ENCODE measurements at regions not wholly inside any gene's neighbourhood (a gene's known extent, or its start where the extent isn't known, plus 50 kb on each side); places are given as distances from the start of the nearest gene placed in this dataset.

- no peak overlapping the region for H3K9ac ChIP-seq (ENCODE audit: low read depth in 1 of 3, low read length in 3 of 3)
- no peaks in the 10 kb centered on the region for H3K27me3 ChIP-seq (ENCODE audit: control insufficient read depth in 3 of 3, insufficient read depth in 3 of 3, low read length in 3 of 3)
- H3K36me3 ChIP-seq (ENCODE audit: control insufficient read depth in 3 of 3, insufficient read depth in 3 of 3, low read length in 3 of 3) = no peaks in the 10 kb centered on the region
- H3K27ac ChIP-seq (ENCODE audit: low read depth, low read length) = no peak overlapping the region
- H3K4me1 ChIP-seq (ENCODE audit: control insufficient read depth in 3 of 3, insufficient read depth in 3 of 3, low read length in 3 of 3) = peaks cover 22 to 27% (median 27%) of the 10 kb centered on the region in 3 donors
- no peaks in the 10 kb centered on the region for H3K9me3 ChIP-seq (ENCODE audit: control insufficient read depth in 3 of 3, low read length in 3 of 3)
- H3K4me3 ChIP-seq (ENCODE audit: low read length in 3 of 3) = no peak overlapping the region
Observed at GRCh38 chr1:226816576-226816975, 53.8 kb upstream of the PSEN2 start.

- no peaks in the 10 kb centered on the region for H3K27me3 ChIP-seq (ENCODE audit: control insufficient read depth in 3 of 3, insufficient read depth in 3 of 3, low read length in 3 of 3)
- no peaks in the 10 kb centered on the region for H3K36me3 ChIP-seq (ENCODE audit: control insufficient read depth in 3 of 3, insufficient read depth in 3 of 3, low read length in 3 of 3)
- peak overlapping the region in 2 of 3 donors; percentile 0 to 18 for H3K4me3 ChIP-seq (ENCODE audit: low read length in 3 of 3)
- peaks cover 16 to 22% (median 21%) of the 10 kb centered on the region in 3 donors for H3K4me1 ChIP-seq (ENCODE audit: control insufficient read depth in 3 of 3, insufficient read depth in 3 of 3, low read length in 3 of 3)
- H3K27ac ChIP-seq (ENCODE audit: low read depth, low read length) = peak overlapping the region; percentile 90
- H3K9ac ChIP-seq (ENCODE audit: low read depth in 1 of 3, low read length in 3 of 3) = peak overlapping the region; percentile 47 to 66 (median 47)
- no peaks in the 10 kb centered on the region for H3K9me3 ChIP-seq (ENCODE audit: control insufficient read depth in 3 of 3, low read length in 3 of 3)
Observed at GRCh38 chr1:226814751-226815537, 55.5 kb upstream of the PSEN2 start.

- H3K36me3 ChIP-seq (ENCODE audit: control insufficient read depth in 3 of 3, insufficient read depth in 3 of 3, low read length in 3 of 3) = no peaks in the 10 kb centered on the region
- H3K9ac ChIP-seq (ENCODE audit: low read depth in 1 of 3, low read length in 3 of 3) = peak overlapping the region in 2 of 3 donors; percentile 47 to 66
- H3K27me3 ChIP-seq (ENCODE audit: control insufficient read depth in 3 of 3, insufficient read depth in 3 of 3, low read length in 3 of 3) = no peaks in the 10 kb centered on the region
- no peaks in the 10 kb centered on the region for H3K9me3 ChIP-seq (ENCODE audit: control insufficient read depth in 3 of 3, low read length in 3 of 3)
- H3K4me1 ChIP-seq (ENCODE audit: control insufficient read depth in 3 of 3, insufficient read depth in 3 of 3, low read length in 3 of 3) = peaks cover 16 to 22% (median 21%) of the 10 kb centered on the region in 3 donors
- peak overlapping the region; percentile 90 for H3K27ac ChIP-seq (ENCODE audit: low read depth, low read length)
- no peak overlapping the region for H3K4me3 ChIP-seq (ENCODE audit: low read length in 3 of 3)
Observed at GRCh38 chr1:226813671-226814591, 56.5 kb upstream of the PSEN2 start.

GRCh38 chr1:226810681-226811080 lies 59.7 kb upstream of the PSEN2 start:
- H3K9me3 ChIP-seq (ENCODE audit: control insufficient read depth in 3 of 3, low read length in 3 of 3) = no peaks in the 10 kb centered on the region
- no peaks in the 10 kb centered on the region for H3K27me3 ChIP-seq (ENCODE audit: control insufficient read depth in 3 of 3, insufficient read depth in 3 of 3, low read length in 3 of 3)
- H3K4me1 ChIP-seq (ENCODE audit: control insufficient read depth in 3 of 3, insufficient read depth in 3 of 3, low read length in 3 of 3) = peaks cover 16 to 20% (median 19%) of the 10 kb centered on the region in 3 donors
- no peak overlapping the region for H3K9ac ChIP-seq (ENCODE audit: low read depth in 1 of 3, low read length in 3 of 3)
- no peak overlapping the region for H3K4me3 ChIP-seq (ENCODE audit: low read length in 3 of 3)
- no peak overlapping the region for H3K27ac ChIP-seq (ENCODE audit: low read depth, low read length)
- H3K36me3 ChIP-seq (ENCODE audit: control insufficient read depth in 3 of 3, insufficient read depth in 3 of 3, low read length in 3 of 3) = no peaks in the 10 kb centered on the region

GRCh38 chr1:226809785-226810571 lies 60.4 kb upstream of the PSEN2 start:
- Histone ChIP-seq H3K36me3 (ENCODE audit: control insufficient read depth in 3 of 3, insufficient read depth in 3 of 3, low read length in 3 of 3) (no peaks in the 10 kb centered on the region), H3K27ac (ENCODE audit: low read depth, low read length) (no peak overlapping the region), H3K9ac (ENCODE audit: low read depth in 1 of 3, low read length in 3 of 3) (no peak overlapping the region), H3K4me1 (ENCODE audit: control insufficient read depth in 3 of 3, insufficient read depth in 3 of 3, low read length in 3 of 3) (peaks cover 9 to 13% (median 12%) of the 10 kb centered on the region in 3 donors), H3K27me3 (ENCODE audit: control insufficient read depth in 3 of 3, insufficient read depth in 3 of 3, low read length in 3 of 3) (no peaks in the 10 kb centered on the region), H3K9me3 (ENCODE audit: control insufficient read depth in 3 of 3, low read length in 3 of 3) (no peaks in the 10 kb centered on the region), H3K4me3 (ENCODE audit: low read length in 3 of 3) (no peak overlapping the region)

- Histone ChIP-seq H3K36me3 (ENCODE audit: control insufficient read depth in 3 of 3, insufficient read depth in 3 of 3, low read length in 3 of 3) (no peaks in the 10 kb centered on the region), H3K4me1 (ENCODE audit: control insufficient read depth in 3 of 3, insufficient read depth in 3 of 3, low read length in 3 of 3) (no peaks in the 10 kb centered on the region), H3K9me3 (ENCODE audit: control insufficient read depth in 3 of 3, low read length in 3 of 3) (no peaks in the 10 kb centered on the region), H3K9ac (ENCODE audit: low read depth in 1 of 3, low read length in 3 of 3) (no peak overlapping the region), H3K27ac (ENCODE audit: low read depth, low read length) (no peak overlapping the region), H3K4me3 (ENCODE audit: low read length in 3 of 3) (no peak overlapping the region), H3K27me3 (ENCODE audit: control insufficient read depth in 3 of 3, insufficient read depth in 3 of 3, low read length in 3 of 3) (no peaks in the 10 kb centered on the region)
Observed at GRCh38 chr1:226808501-226808900, 61.9 kb upstream of the PSEN2 start.

- Histone ChIP-seq H3K36me3 (ENCODE audit: control insufficient read depth in 3 of 3, insufficient read depth in 3 of 3, low read length in 3 of 3) (no peaks in the 10 kb centered on the region), H3K9me3 (ENCODE audit: control insufficient read depth in 3 of 3, low read length in 3 of 3) (no peaks in the 10 kb centered on the region), H3K9ac (ENCODE audit: low read depth in 1 of 3, low read length in 3 of 3) (no peak overlapping the region), H3K27ac (ENCODE audit: low read depth, low read length) (no peak overlapping the region), H3K4me1 (ENCODE audit: control insufficient read depth in 3 of 3, insufficient read depth in 3 of 3, low read length in 3 of 3) (no peaks in the 10 kb centered on the region), H3K27me3 (ENCODE audit: control insufficient read depth in 3 of 3, insufficient read depth in 3 of 3, low read length in 3 of 3) (no peaks in the 10 kb centered on the region), H3K4me3 (ENCODE audit: low read length in 3 of 3) (no peak overlapping the region)
Observed at GRCh38 chr1:226806988-226807387, 63.4 kb upstream of the PSEN2 start.

- no peaks in the 10 kb centered on the region for H3K4me1 ChIP-seq (ENCODE audit: control insufficient read depth in 3 of 3, insufficient read depth in 3 of 3, low read length in 3 of 3)
- H3K36me3 ChIP-seq (ENCODE audit: control insufficient read depth in 3 of 3, insufficient read depth in 3 of 3, low read length in 3 of 3) = no peaks in the 10 kb centered on the region
- no peaks in the 10 kb centered on the region for H3K27me3 ChIP-seq (ENCODE audit: control insufficient read depth in 3 of 3, insufficient read depth in 3 of 3, low read length in 3 of 3)
- no peak overlapping the region for H3K9ac ChIP-seq (ENCODE audit: low read depth in 1 of 3, low read length in 3 of 3)
- H3K9me3 ChIP-seq (ENCODE audit: control insufficient read depth in 3 of 3, low read length in 3 of 3) = no peaks in the 10 kb centered on the region
- H3K4me3 ChIP-seq (ENCODE audit: low read length in 3 of 3) = no peak overlapping the region
- no peak overlapping the region for H3K27ac ChIP-seq (ENCODE audit: low read depth, low read length)
Observed at GRCh38 chr1:226804907-226805759, 65.3 kb upstream of the PSEN2 start.

- Histone ChIP-seq H3K4me3 (ENCODE audit: low read length in 3 of 3) (no peak overlapping the region), H3K36me3 (ENCODE audit: control insufficient read depth in 3 of 3, insufficient read depth in 3 of 3, low read length in 3 of 3) (no peaks in the 10 kb centered on the region), H3K27me3 (ENCODE audit: control insufficient read depth in 3 of 3, insufficient read depth in 3 of 3, low read length in 3 of 3) (no peaks in the 10 kb centered on the region), H3K9ac (ENCODE audit: low read depth in 1 of 3, low read length in 3 of 3) (no peak overlapping the region), H3K4me1 (ENCODE audit: control insufficient read depth in 3 of 3, insufficient read depth in 3 of 3, low read length in 3 of 3) (peaks cover 3 to 6% (median 5%) of the 10 kb centered on the region in 3 donors), H3K9me3 (ENCODE audit: control insufficient read depth in 3 of 3, low read length in 3 of 3) (no peaks in the 10 kb centered on the region), H3K27ac (ENCODE audit: low read depth, low read length) (no peak overlapping the region)
Observed at GRCh38 chr1:226800763-226801380, 61.8 kb upstream of the ITPKB start.

Measured in skeletal muscle tissue (tissue), 3 donors.